Erythroblast (primary cell): ENCODE measurements at regions not wholly inside any gene's neighbourhood (a gene's known extent, or its start where the extent isn't known, plus 50 kb on each side); places are given as distances from the start of the nearest gene placed in this dataset.

Experiments
- GATA1 ChIP-seq: IDR thresholded peaks from 2 replicates; pipeline ENCODE4 v1.6.1; 2011; ENCODE audit warnings: low read depth, mild to moderate bottlenecking, control low read depth, low read length, moderate library complexity
- POLR2A ChIP-seq: IDR thresholded peaks from 2 replicates; pipeline ENCODE4 v1.6.1; 2011; ENCODE audit warnings: mild to moderate bottlenecking, low read length

- TF ChIP-seq POLR2A (no peak), GATA1 (no peak)
These were observed 220.3 kb downstream of the RPS24 start for GRCh38 chr10:78254013-78254412.
